K562 (cell line): ENCODE measurements at regions not wholly inside any gene's neighbourhood (a gene's known extent, or its start where the extent isn't known, plus 50 kb on each side); places are given as distances from the start of the nearest gene placed in this dataset.
"Not testable (repeated sequence)": the region's sequence is repeated elsewhere in the genome, so short reads cannot be mapped to it uniquely, and the experiment has no call there.

Experiments
- ATAC-seq: fragments of 200-7000 bp; cut with Tn5 transposase; 3 replicates; pipeline ENCODE4 v1.9.1; 2020; ENCODE audit warnings: moderate library complexity
- BruUV-seq: library from RNA; stranded (reverse); fragments of 400-500 nt; replicated peaks from 2 replicates; lab custom pipeline; 2021; lab: Mats Ljungman, UMichigan
- CTCF ChIA-PET: fragments of 300-600 bp; formaldehyde crosslinking; extraction: SDS; loops from one replicate; lab custom pipeline; 2021; ENCODE audit warnings: low intra/inter-chr PET ratio; lab: Yijun Ruan, JAX
- POLR2A ChIA-PET: fragments of 300-600, 350-650 bp; sonication (Branson Sonifier 250); formaldehyde crosslinking; extraction: SDS; loops from one replicate; lab custom pipeline; 2021; ENCODE audit warnings: antibody characterized with exemption, inconsistent platforms; lab: Yijun Ruan, JAX
- DNase-seq, 4 experiments: peaks; one replicate each; pipeline versions ENCODE4 v3.0.0 to v3.0.0-alpha.2; 2011 to 2018; ENCODE audit warnings: low spot score in 3 of 4, mixed read lengths in 3 of 4; ENCODE audit errors: extremely low read depth in 1 of 4
- FAIRE-seq: peaks from 2 replicates; lab custom pipeline; 2011; peaks lifted over from hg19 to GRCh38; lab: Jason Lieb, UNC
- H2AFZ ChIP-seq: 2 replicates; pipeline ENCODE4 v1.6.0; 2011; ENCODE audit warnings: low read depth, low read length, control low read depth, inconsistent platforms
- H3K27ac ChIP-seq: fragments of 200-600 bp; 3 replicates; pipeline ENCODE4 v1.8.0; 2011; ENCODE audit warnings: low read depth, mild to moderate bottlenecking, control low read depth, inconsistent platforms, low read length, moderate library complexity, mixed read lengths; ENCODE audit errors: extremely low read depth
- H3K27me3 ChIP-seq, 2 experiments: fragments of 300-600 bp in 1 of 2; 2 replicates in 1 of 2; 3 replicates in 1 of 2; pipeline versions ENCODE4 v1.6.0 to v1.8.0; 2011; ENCODE audit warnings: inconsistent platforms in 2 of 2, low read length in 2 of 2, mild to moderate bottlenecking in 1 of 2, mixed read lengths in 1 of 2, moderate library complexity in 1 of 2; ENCODE audit not compliant: control insufficient read depth in 2 of 2, insufficient read depth in 2 of 2
- H3K36me3 ChIP-seq: fragments of 300-600 bp; 3 replicates; pipeline ENCODE4 v1.8.0; 2011; ENCODE audit warnings: mild to moderate bottlenecking, low read length, inconsistent platforms; ENCODE audit not compliant: control insufficient read depth, insufficient read depth
- H3K4me1 ChIP-seq, 2 experiments: fragments of 200-600 bp in 1 of 2; replicated peaks in 1 of 2; 2 replicates in 1 of 2; 3 replicates in 1 of 2; pipeline versions ENCODE4 v1.5.1 to v1.8.0; 2011; ENCODE audit warnings: inconsistent platforms in 2 of 2, low read length in 2 of 2, mild to moderate bottlenecking in 1 of 2, mixed read lengths in 1 of 2, moderate library complexity in 1 of 2; ENCODE audit not compliant: control insufficient read depth in 2 of 2, insufficient read depth in 2 of 2
- H3K4me2 ChIP-seq: 2 replicates; pipeline ENCODE4 v1.6.1; 2011; ENCODE audit warnings: low read length, control low read depth, inconsistent platforms, mixed read lengths; ENCODE audit not compliant: insufficient read depth
- H3K4me3 ChIP-seq: fragments of 200-600 bp; sonication (generic), shearing (Covaris generic); 2 replicates; pipeline ENCODE4 v1.5.1; 2016; ENCODE audit warnings: control low read depth, inconsistent platforms
- H3K79me2 ChIP-seq: fragments of 200-600 bp; 3 replicates; pipeline ENCODE4 v1.8.0; 2011; ENCODE audit warnings: low read length, inconsistent platforms; ENCODE audit not compliant: control insufficient read depth, insufficient read depth
- H3K9ac ChIP-seq, 2 experiments: 2 replicates each; pipeline versions ENCODE4 v1.6.0 to v1.6.1; 2011; ENCODE audit warnings: low read depth in 2 of 2, low read length in 2 of 2, control low read depth in 1 of 2, inconsistent platforms in 1 of 2, mild to moderate bottlenecking in 1 of 2, mixed read lengths in 1 of 2; ENCODE audit not compliant: insufficient read depth in 1 of 2
- H3K9me1 ChIP-seq: one replicate; pipeline ENCODE4 v1.6.0; 2011; ENCODE audit warnings: inconsistent platforms, mild to moderate bottlenecking, low read length, moderate library complexity; ENCODE audit not compliant: control insufficient read depth, insufficient read depth
- H3K9me3 ChIP-seq: replicated peaks from 2 replicates; pipeline ENCODE4 v1.5.1; 2011; ENCODE audit warnings: low read depth, low read length, inconsistent platforms; ENCODE audit not compliant: control insufficient read depth, insufficient read depth
- H4K20me1 ChIP-seq: replicated peaks from 2 replicates; pipeline ENCODE4 v1.6.1; 2011; ENCODE audit warnings: low read length, inconsistent platforms, mixed read lengths; ENCODE audit not compliant: control insufficient read depth, insufficient read depth
- ZNF146 ChIP-seq: IDR thresholded peaks from one replicate; pipeline ENCODE4 v1.6.1; 2018; ENCODE audit warnings: missing compliant biosample characterization; ENCODE audit not compliant: unreplicated experiment
- in situ Hi-C: fragments of 300-500 bp; cut with MboI; formaldehyde crosslinking; loops from 4 replicates; pipeline ENCODE4 v1.15.0; 2018; ENCODE audit warnings: inconsistent platforms, mixed read lengths
- intact Hi-C: fragments of 100-400 bp; cut with micrococcal nuclease; formaldehyde crosslinking; loops from 2 replicates; pipeline ENCODE4 v1.14.2; 2022
- TF ChIP-seq, protein P1 (sequence below), 2 experiments: fragments of 450-650 bp in 1 of 2; IDR thresholded peaks; 2 replicates each; pipeline ENCODE4 v1.6.1; 2011 to 2017; ENCODE audit warnings: low read depth in 2 of 2, antibody characterized with exemption in 1 of 2, borderline replicate concordance in 1 of 2, low read length in 1 of 2, mild to moderate bottlenecking in 1 of 2, mixed read lengths in 1 of 2; ENCODE audit not compliant: control insufficient read depth in 1 of 2

DNA sequence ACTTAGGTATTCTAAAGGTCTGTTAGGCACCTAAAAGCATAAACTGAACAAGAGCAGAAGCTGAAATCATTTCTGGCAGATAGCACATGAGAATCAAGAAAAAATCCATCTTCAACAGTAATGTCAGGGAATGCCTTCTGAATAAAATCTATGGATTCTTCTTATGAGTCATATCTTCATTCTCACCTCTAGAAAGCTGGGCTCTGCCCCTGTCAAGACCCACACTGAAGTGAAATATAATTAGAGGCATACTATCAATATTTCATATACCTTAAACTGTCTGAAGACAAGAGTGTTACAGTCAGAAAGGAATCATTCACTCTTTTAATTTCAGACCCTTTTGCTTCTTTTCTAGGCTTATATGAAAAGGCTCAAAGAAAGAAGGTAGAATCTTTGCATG lies 485.8 kb upstream of the PTCHD4 start (continued):
- TF ChIP-seq, protein P1, sequence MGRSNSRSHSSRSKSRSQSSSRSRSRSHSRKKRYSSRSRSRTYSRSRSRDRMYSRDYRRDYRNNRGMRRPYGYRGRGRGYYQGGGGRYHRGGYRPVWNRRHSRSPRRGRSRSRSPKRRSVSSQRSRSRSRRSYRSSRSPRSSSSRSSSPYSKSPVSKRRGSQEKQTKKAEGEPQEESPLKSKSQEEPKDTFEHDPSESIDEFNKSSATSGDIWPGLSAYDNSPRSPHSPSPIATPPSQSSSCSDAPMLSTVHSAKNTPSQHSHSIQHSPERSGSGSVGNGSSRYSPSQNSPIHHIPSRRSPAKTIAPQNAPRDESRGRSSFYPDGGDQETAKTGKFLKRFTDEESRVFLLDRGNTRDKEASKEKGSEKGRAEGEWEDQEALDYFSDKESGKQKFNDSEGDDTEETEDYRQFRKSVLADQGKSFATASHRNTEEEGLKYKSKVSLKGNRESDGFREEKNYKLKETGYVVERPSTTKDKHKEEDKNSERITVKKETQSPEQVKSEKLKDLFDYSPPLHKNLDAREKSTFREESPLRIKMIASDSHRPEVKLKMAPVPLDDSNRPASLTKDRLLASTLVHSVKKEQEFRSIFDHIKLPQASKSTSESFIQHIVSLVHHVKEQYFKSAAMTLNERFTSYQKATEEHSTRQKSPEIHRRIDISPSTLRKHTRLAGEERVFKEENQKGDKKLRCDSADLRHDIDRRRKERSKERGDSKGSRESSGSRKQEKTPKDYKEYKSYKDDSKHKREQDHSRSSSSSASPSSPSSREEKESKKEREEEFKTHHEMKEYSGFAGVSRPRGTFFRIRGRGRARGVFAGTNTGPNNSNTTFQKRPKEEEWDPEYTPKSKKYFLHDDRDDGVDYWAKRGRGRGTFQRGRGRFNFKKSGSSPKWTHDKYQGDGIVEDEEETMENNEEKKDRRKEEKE (IDR thresholded peaks at IDR 0.05; ENCODE audit: borderline replicate concordance in 1 of 2, control insufficient read depth in 1 of 2, low read depth in 2 of 2, low read length in 1 of 2), result no peak

DNA sequence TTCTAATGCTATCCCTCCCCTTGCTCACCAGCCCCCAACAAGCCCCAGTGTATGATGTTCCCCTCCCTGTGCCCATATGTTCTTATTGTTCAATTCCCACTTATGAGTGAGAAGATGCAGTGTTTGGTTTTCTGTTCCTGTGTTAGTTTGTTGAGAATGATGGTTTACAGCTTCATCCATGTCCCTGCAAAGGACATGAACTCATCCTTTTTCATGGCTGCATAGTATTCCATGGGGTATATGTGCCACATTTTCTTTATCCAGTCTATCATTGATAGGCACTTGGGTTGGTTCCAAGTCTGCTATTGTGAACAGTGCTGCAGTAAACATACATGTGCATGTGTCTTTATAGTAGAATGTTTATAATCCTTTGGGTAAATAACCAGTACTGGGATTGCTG lies 480.2 kb upstream of the PTCHD4 start:
- H3K4me2 ChIP-seq, BruUV-seq, DNase-seq, intact Hi-C loops, in situ Hi-C loops, H3K27ac ChIP-seq, POLR2A ChIA-PET, H3K9ac ChIP-seq, H2AFZ ChIP-seq, H3K9me3 ChIP-seq, H3K36me3 ChIP-seq, H3K79me2 ChIP-seq, ATAC-seq, H3K4me3 ChIP-seq, FAIRE-seq, H3K4me1 ChIP-seq, H3K9me1 ChIP-seq, CTCF ChIA-PET, H4K20me1 ChIP-seq, H3K27me3 ChIP-seq: not testable (repeated sequence)
- peak; percentile 91 for TF ChIP-seq ZNF146 (CRISPR knock-in tag)
